ENCODE measurements at regions not wholly inside any gene's neighbourhood (a gene's known extent, or its start where the extent isn't known, plus 50 kb on each side); places are given as distances from the start of the nearest gene placed in this dataset.
"Not testable (repeated sequence)": the region's sequence is repeated elsewhere in the genome, so short reads cannot be mapped to it uniquely, and the experiment has no call there.

GRCh38 chr4:40697476-40697875, 52.3 kb upstream of the NSUN7 start:
- not testable (repeated sequence) for TF ChIP-seq POLR2A, CTCF (IDR thresholded peaks at IDR 0.05)

Measured in body of pancreas (tissue), 4 donors.